ENCODE measurements at regions not wholly inside any gene's neighbourhood (a gene's known extent, or its start where the extent isn't known, plus 50 kb on each side); places are given as distances from the start of the nearest gene placed in this dataset.

DNA sequence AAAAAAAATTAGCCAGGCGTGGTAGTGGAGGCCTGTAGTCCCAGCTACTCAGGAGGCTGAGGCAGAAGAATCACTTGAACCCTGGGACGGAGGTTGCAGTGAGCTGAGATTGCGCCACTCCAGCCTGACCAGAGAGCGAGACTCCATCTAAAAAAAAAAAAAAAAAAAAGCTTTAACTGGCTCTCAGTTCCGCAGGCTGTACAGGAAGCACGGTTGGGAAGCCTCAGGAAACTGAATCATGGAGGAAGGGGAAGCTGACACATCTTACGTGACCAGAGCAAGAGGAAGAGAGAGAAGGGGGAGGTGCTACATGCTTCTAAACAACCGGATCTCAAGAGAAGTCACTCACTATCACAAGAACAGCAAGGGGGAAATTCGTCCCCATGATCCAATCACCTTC is 505.6 kb upstream of the SLC8A1 start:
- TF ChIP-seq, protein P1, sequence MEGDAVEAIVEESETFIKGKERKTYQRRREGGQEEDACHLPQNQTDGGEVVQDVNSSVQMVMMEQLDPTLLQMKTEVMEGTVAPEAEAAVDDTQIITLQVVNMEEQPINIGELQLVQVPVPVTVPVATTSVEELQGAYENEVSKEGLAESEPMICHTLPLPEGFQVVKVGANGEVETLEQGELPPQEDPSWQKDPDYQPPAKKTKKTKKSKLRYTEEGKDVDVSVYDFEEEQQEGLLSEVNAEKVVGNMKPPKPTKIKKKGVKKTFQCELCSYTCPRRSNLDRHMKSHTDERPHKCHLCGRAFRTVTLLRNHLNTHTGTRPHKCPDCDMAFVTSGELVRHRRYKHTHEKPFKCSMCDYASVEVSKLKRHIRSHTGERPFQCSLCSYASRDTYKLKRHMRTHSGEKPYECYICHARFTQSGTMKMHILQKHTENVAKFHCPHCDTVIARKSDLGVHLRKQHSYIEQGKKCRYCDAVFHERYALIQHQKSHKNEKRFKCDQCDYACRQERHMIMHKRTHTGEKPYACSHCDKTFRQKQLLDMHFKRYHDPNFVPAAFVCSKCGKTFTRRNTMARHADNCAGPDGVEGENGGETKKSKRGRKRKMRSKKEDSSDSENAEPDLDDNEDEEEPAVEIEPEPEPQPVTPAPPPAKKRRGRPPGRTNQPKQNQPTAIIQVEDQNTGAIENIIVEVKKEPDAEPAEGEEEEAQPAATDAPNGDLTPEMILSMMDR (conservative IDR thresholded peaks at IDR 0.05 in 1 of 2, IDR thresholded peaks at IDR 0.05 in 1 of 2; ENCODE audit: low read depth in 1 of 2, low read length in 2 of 2): no peak
- TF ChIP-seq EZH2 (IDR thresholded peaks at IDR 0.05; ENCODE audit: low read length, missing control alignments): no peak

Measured in fibroblast of lung (primary cell).